ENCODE measurements at regions not wholly inside any gene's neighbourhood (a gene's known extent, or its start where the extent isn't known, plus 50 kb on each side); places are given as distances from the start of the nearest gene placed in this dataset.

GRCh38 chrX:25527156-25527555, 511.4 kb upstream of the ARX start:
- Histone ChIP-seq H2BK5ac (ENCODE audit: low read depth, low read length) (no peak overlapping the region), H3K23ac (ENCODE audit: insufficient read length) (no peak overlapping the region), H3K56ac (replicated peaks; ENCODE audit: insufficient read length, low read depth, low read length) (no peak overlapping the region), H3K23me2 (ENCODE audit: low read depth, low read length) (no peaks in the 10 kb centered on the region), H3K4me2 (ENCODE audit: insufficient read depth in 1 of 2, low read depth in 2 of 2, low read length in 2 of 2) (no peak overlapping the region), H3K27me3 (replicated peaks in 1 of 4; ENCODE audit: control insufficient read depth in 3 of 4, extremely low read depth in 1 of 4, insufficient read depth in 3 of 4, low read length in 3 of 4) (no peaks in the 10 kb centered on the region), H2BK15ac (ENCODE audit: low read length) (no peak overlapping the region), H3K27ac (ENCODE audit: low read depth, low read length) (no peak overlapping the region), H4K8ac (ENCODE audit: extremely low read depth, insufficient read depth, low read length) (no peak overlapping the region), H3K4ac (replicated peaks; ENCODE audit: insufficient read length, low read depth, low read length) (no peak overlapping the region), H2AFZ (ENCODE audit: low read length) (no peak overlapping the region), H3K18ac (ENCODE audit: extremely low read depth, low read length) (no peak overlapping the region), H3K4me3 (ENCODE audit: extremely low read depth in 1 of 4, insufficient read depth in 2 of 4, low read depth in 3 of 4, low read length in 4 of 4) (no peak overlapping the region), H3K79me1 (ENCODE audit: low read depth, low read length) (no peaks in the 10 kb centered on the region), H3K36me3 (ENCODE audit: control insufficient read depth in 2 of 4, insufficient read depth in 4 of 4, low read length in 3 of 4) (no peaks in the 10 kb centered on the region), H4K5ac (ENCODE audit: insufficient read length, low read depth, low read length) (no peak overlapping the region), H4K20me1 (replicated peaks in 1 of 2; ENCODE audit: control insufficient read depth in 1 of 2, insufficient read depth in 2 of 2, low read length in 2 of 2) (no peaks in the 10 kb centered on the region), H2BK20ac (ENCODE audit: low read length) (no peak overlapping the region), H3K79me2 (ENCODE audit: control insufficient read depth in 1 of 2, insufficient read depth in 2 of 2, low read length in 2 of 2) (no peaks in the 10 kb centered on the region), H2BK120ac (replicated peaks; ENCODE audit: low read depth, low read length) (no peak overlapping the region), H3K9ac (replicated peaks in 1 of 4; ENCODE audit: extremely low read depth in 1 of 4, low read depth in 3 of 4, low read length in 3 of 4) (no peak overlapping the region), H3K14ac (ENCODE audit: insufficient read length) (no peak overlapping the region), H3K9me3 (ENCODE audit: insufficient read depth in 2 of 2, low read depth in 1 of 2, low read length in 1 of 2) (no peaks in the 10 kb centered on the region), H2BK12ac (ENCODE audit: low read depth, low read length) (no peak overlapping the region), H2AK5ac (ENCODE audit: low read depth, low read length) (no peak overlapping the region), H4K91ac (replicated peaks; ENCODE audit: insufficient read length, low read length) (no peak overlapping the region), H3K4me1 (replicated peaks in 1 of 4; ENCODE audit: control insufficient read depth in 3 of 4, insufficient read depth in 4 of 4, low read length in 3 of 4) (0 out of 7 replicates have a peak, but pooled peaks cover 0 to 2% (median 0%) of the 10 kb centered on the region in 4 experiments)
- ChIA-PET CTCF (ENCODE audit: partially characterized antibody) (no interaction called here), POLR2A (ENCODE audit: partially characterized antibody) (no interaction called here)
- 91% methylated on average over 1 of the region's 1 CpG; no CpG with 5 or more reads in 1 of the 2 experiments for WGBS, 2 experiments (ENCODE audit: extremely low coverage in 1 of 2, insufficient coverage in 1 of 2, insufficient read length in 1 of 2, insufficient replicate concordance in 2 of 2, low coverage in 1 of 2, low lambda C conversion rate in 2 of 2, missing lambda C conversion rate in 1 of 2)
- FAIRE-seq (no peak), DNase-seq (ENCODE audit: low read depth in 1 of 2, low spot score in 2 of 2) (no peak)
- TF ChIP-seq POU5F1 (IDR thresholded peaks at IDR 0.05; ENCODE audit: low read depth, low read length) (no peak), CBX8 (IDR thresholded peaks at IDR 0.05; ENCODE audit: borderline replicate concordance, low read depth, low read length) (no peak), CTBP2 (IDR thresholded peaks at IDR 0.05; ENCODE audit: borderline replicate concordance, insufficient read depth, insufficient read length, low read length) (no peak), TBP (IDR thresholded peaks at IDR 0.05; ENCODE audit: low read depth, low read length) (no peak), CREB1 (IDR thresholded peaks at IDR 0.05) (no peak)
